Motor neuron (in vitro differentiated cells): ENCODE measurements at regions not wholly inside any gene's neighbourhood (a gene's known extent, or its start where the extent isn't known, plus 50 kb on each side); places are given as distances from the start of the nearest gene placed in this dataset.
A peak's percentile ranks its signal among the peaks of the same experiment; 100 is the strongest.

Experiments
- ATAC-seq, 8 experiments: fragments of 200-7000 bp; cut with Tn5 transposase; replicated peaks in 6 of 8; 2 replicates each; pipeline ENCODE4 v1.8.0; 2021; ENCODE audit warnings: mild to moderate bottlenecking in 8 of 8, moderate library complexity in 8 of 8
- H3K27ac ChIP-seq, 2 donors: fragments of 250-450 bp; sonication (Bioruptor Pico); 2 replicates each; pipeline ENCODE4 v1.9.0; 2021; ENCODE audit warnings: antibody characterized with exemption in 2 of 2, mild to moderate bottlenecking in 2 of 2, moderate library complexity in 1 of 2
- H3K4me1 ChIP-seq, 2 donors: fragments of 250-450 bp; sonication (Bioruptor Pico); replicated peaks in 1 of 2; 2 replicates each; pipeline ENCODE4 v1.6.1; 2021; ENCODE audit warnings: antibody characterized with exemption in 2 of 2, mild to moderate bottlenecking in 2 of 2, moderate library complexity in 1 of 2
- H3K4me3 ChIP-seq, 5 donors: fragments of 250-450 bp; sonication (Bioruptor Pico); 2 replicates each; pipeline ENCODE4 v1.9.0; 2021; ENCODE audit warnings: antibody characterized with exemption in 5 of 5, mild to moderate bottlenecking in 5 of 5, moderate library complexity in 4 of 5
- WGBS, 10 experiments: fragments of 450-650 bp; shearing (Covaris generic); methylation state at CpG; one replicate each; pipeline ENCODE4 v1.0.0; 2022; 5-methylcytosine and 5-hydroxymethylcytosine counted together
- in situ Hi-C, 9 experiments: fragments of 400-800 bp; cut with MboI; loops; one replicate each; pipeline ENCODE4 v1.15.0; 2021; ENCODE audit warnings: low sequenced_read_pairs in 9 of 9, low pct_unique_long_range_greater_than_20kb in 2 of 9; ENCODE audit not compliant: unreplicated experiment in 9 of 9

DNA sequence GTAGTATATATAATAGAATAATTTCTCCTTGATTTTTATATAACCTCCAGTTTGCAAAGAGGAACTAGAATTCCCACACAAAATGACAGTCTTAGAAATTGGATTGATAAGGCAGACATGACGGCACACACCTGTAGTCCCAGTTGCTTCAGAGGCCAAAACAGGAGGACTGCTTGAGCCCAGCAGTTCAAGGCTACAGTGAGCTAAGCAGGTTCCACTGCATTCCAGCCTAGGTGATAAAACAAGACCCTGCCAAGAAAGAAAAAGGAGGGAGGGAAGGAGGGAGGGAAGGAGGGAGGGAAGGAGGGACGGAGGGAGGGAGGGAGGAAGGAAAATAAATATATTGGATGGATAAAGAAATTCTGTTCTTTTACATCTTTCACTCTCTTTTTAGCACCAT is 77.6 kb upstream of the SASH1 start:
- Histone ChIP-seq H3K4me3 (no peak overlapping the region), H3K4me1 (no peaks in the 10 kb centered on the region), H3K27ac (no peak overlapping the region)
- ATAC-seq, result no peak
- in situ Hi-C loops, result no loop called here
- WGBS, 10 experiments, result 83 to 100% (median 100%) methylated on average over 1 of the region's 2 CpGs; no CpG with 5 or more reads in 7 of the 10 experiments

DNA sequence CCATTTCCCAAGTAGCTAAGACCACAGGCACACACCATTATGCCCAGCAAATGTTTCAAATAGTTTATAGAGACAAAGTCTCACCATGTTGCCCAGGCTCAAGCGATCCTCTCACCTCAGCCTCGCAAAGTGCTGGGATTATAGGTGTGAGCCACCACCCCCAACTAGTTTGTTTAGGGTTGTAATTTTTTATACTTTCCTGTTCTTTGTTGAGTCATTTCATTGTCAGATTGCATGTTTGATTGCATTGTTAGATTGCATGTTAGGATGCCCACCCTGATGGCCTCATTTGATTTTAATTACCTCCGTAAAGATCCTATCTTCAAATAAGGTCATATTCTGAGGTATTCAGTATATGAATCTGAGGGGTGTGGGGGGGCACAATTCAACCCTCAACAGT is 73.3 kb upstream of the SASH1 start:
- Histone ChIP-seq H3K4me1 (no peaks in the 10 kb centered on the region), H3K27ac (no peak overlapping the region), H3K4me3 (no peak overlapping the region)
- in situ Hi-C loops, result no loop called here
- no peak for ATAC-seq
- WGBS, 10 experiments, result 80 to 100% (median 98%) methylated on average over 1 to 3 of the region's 3 CpGs; no CpG with 5 or more reads in 4 of the 10 experiments

DNA sequence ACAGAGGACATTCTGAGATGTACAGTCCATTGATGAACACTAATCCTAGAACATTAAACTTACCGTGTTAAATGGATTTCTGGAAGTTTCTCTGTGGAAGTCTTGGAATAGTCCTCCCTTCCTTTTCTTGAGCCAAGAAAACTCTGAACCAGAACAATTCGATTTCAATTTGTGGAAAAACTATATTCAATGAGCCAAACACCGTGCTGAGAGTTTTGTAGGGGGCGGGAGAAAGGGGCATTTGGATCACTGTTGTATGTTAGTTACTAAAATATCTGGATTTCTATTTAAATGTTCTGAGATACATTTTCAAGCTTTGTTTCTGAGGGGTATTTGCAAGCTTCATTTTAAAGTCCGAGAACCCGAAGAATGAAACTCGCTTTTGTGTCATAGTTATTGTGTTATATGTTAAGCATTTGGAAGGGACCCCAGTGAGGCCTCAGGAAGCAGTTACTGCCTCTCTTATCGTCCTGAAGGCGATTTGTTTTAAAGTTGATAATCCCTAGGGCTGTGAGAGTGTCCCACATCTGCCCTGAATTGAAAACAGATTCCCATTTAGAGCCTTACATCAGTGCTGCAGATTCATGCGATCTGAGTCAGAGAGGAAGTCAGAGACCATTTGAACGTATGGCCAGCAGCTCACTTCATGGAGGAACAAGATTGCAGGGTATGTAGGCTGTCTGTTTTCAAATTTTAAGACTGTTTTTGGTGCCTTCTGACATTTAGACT is 70.8 kb upstream of the SASH1 start:
- in situ Hi-C loops, result no loop called here
- ATAC-seq, result peak in 3 of 8 experiments; percentile 79 to 91 (median 87)
- H3K27ac ChIP-seq, result no peak overlapping the region
- WGBS, 10 experiments, result 5 to 100% (median 72%) methylated on average over 1 to 11 of the region's 11 CpGs; no CpG with 5 or more reads in 2 of the 10 experiments
- no peak overlapping the region for H3K4me3 ChIP-seq
- H3K4me1 ChIP-seq, result no peaks in the 10 kb centered on the region

DNA sequence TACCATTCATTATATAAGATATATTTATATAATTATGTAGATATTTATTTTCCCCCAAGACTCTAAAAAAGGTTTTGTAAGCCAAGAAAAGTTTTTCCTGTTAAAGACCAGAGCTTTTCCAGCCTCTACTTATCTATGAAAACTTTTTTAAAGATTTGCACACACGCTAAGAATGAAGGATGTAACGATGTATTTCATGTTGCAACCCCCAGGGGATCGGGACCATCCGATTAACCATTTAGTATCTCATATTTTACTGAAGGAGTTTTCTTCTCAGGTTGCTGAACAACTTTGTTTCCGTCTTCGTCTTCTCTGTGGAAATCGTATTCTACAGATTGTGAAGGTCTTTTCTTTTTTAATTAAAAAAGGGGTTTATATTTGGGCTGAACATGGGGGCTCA is 70.0 kb upstream of the SASH1 start:
- no peak for ATAC-seq
- no peak overlapping the region for H3K4me3 ChIP-seq
- 18 to 100% (median 91%) methylated on average over 3 to 7 of the region's 7 CpGs; no CpG with 5 or more reads in 2 of the 10 experiments for WGBS, 10 experiments
- in situ Hi-C loops, result no loop called here
- no peak overlapping the region for H3K27ac ChIP-seq
- no peaks in the 10 kb centered on the region for H3K4me1 ChIP-seq

DNA sequence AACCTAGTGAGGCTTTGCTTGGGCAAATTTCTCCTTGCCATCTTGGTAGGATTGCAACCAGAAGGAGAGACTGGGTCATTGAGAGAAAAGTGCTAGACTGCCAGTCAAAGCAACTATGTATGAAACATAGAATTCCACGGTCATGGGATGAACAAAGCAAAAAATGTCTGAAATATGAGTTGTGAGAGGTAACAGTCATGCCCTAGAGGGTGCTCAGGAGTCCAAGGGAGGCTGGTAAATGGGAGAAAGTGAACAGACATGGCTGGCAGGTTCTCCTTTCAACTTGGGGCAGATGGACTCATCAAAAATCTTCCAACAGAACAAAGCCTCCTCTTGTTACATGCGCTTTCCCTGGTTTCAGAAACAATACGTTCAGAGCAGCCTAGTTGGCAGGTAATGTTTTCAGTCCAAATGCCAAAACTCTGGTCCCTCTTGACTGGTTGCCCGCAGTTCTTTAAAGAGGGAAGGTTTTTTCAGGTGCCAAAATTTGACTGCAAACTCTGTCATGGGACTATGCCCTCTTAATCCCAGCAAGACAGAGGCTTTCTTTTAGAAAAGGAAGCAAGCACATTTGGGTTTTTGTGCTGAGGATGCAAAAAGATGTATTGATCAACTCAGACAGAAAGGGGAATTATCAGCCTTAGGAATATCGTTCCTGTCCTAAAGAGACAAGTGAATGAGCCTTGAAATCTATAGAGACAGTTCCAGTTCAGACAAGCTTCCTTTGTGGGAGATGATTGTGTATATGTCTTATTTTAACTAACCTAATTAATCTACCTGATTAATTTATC is 68.5 kb upstream of the SASH1 start:
- in situ Hi-C loops, result no loop called here
- ATAC-seq, result no peak
- Histone ChIP-seq H3K27ac (no peak overlapping the region), H3K4me3 (no peak overlapping the region), H3K4me1 (no peaks in the 10 kb centered on the region)
- 50 to 100% (median 81%) methylated on average over 1 to 5 of the region's 5 CpGs; no CpG with 5 or more reads in 1 of the 10 experiments for WGBS, 10 experiments

DNA sequence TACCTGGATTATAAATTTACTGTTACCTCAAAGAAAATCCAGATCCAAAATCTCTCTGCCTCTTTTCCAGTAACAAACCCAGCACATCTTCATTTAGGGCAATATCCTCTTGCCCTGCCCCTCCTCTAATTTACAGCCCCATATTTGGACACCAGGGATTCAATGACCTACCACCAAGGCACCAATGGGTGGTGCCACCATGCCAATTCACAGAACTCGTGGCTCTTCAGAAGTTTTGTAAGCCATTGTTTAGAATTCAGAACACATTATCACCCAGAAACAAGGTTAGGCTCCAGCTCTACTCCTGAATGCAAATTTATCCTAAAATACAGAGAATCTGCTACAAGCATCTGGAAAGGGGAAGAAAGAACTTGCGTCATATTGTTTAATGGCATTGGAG is 67.8 kb upstream of the SASH1 start:
- in situ Hi-C loops, result no loop called here
- WGBS, 10 experiments, result 67 to 100% (median 100%) methylated on average over 1 to 2 of the region's 2 CpGs; no CpG with 5 or more reads in 5 of the 10 experiments
- H3K4me3 ChIP-seq, result no peak overlapping the region
- ATAC-seq, result no peak
- no peak overlapping the region for H3K27ac ChIP-seq
- H3K4me1 ChIP-seq, result no peaks in the 10 kb centered on the region

DNA sequence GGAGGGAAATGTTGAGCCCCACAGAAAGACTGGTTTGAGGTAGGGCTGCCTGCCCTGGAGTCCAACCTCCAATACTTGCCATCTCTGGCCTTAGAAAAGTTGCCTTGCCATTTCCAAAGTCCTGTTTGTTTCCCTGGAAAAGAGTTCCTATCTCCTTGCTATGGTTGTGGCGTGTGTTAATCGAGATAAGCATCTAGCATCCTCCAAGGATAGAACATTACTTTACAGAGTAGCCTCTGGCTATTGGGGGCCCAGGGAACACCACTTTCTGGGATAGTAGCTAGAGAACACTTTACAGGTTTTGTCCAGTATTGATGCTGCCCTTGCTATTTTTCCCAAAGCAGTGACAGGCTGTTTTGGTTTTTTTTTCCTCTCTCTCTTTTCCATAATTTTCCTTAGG is 57.4 kb upstream of the SASH1 start:
- WGBS, 10 experiments, result 80 to 100% (median 98%) methylated on average over 1 to 2 of the region's 2 CpGs; no CpG with 5 or more reads in 4 of the 10 experiments
- peaks cover 5 to 6% of the 10 kb centered on the region in 2 donors for H3K4me1 ChIP-seq
- no peak for ATAC-seq
- no peak overlapping the region for H3K4me3 ChIP-seq
- no peak overlapping the region for H3K27ac ChIP-seq
- in situ Hi-C loops, result no loop called here

DNA sequence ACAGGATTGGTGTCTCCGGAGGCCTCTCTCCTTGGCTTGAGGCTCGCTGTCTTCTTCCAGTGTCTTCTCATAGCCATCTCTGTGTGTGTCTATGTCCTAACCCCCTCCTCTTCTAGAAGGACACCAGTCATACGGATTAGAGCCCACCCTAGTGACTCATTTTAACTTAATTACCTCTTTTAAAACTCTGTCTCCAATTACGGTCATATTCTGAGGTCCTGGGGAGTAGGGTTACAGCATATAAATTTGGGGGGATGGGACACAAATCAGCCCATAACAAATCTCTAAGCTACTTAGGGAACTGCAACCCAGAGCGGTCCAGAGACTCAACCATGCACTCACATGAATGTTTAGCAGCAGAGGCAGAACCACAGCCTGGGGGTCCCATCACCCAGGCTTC is 56.1 kb upstream of the SASH1 start:
- H3K27ac ChIP-seq, result no peak overlapping the region
- ATAC-seq, result no peak

DNA sequence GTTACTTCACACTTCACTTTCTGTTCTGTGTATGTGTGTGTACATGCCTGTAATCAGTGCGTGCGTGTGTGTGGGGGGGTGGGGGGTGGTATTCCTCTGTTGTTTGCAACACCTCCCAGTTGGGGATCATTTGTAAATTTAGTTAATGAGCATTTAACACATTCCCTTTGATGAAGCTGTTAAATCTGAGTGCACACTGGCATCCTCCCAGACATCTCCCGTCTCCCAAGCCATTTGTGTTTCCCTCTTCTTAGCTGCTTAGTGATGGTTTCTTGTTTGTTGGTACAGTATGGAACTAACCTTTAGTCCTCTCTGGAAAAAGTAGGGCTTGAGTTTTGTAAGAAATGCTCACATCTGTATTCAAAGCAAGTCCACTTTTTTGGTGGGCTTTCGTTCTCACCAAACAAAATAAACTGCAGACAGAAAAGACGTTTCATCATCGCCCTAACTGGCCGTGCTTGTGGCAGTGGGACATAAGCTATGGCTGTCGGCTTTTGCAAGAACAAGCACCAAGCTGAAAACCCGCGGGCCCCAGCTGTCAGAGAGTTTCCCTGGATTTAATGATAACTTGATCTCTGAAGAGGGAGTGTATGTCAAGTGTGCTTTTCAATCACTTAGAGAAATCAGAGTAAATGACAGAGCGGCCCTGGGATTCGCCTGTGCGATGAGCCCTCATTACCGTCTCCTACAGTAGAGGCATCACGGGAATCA is 54.9 kb upstream of the SASH1 start:
- 48 to 100% (median 87%) methylated on average over 4 to 11 of the region's 15 CpGs; no CpG with 5 or more reads in 1 of the 10 experiments for WGBS, 10 experiments
- H3K4me3 ChIP-seq, result no peak overlapping the region
- peak in 3 of 8 experiments; percentile 22 to 66 (median 25) for ATAC-seq
- H3K27ac ChIP-seq, result no peak overlapping the region
- in situ Hi-C loops, result no loop called here
- peaks cover 5 to 6% of the 10 kb centered on the region in 2 donors for H3K4me1 ChIP-seq

More for the DNA sequence above, 56.1 kb upstream of the SASH1 start:
- Histone ChIP-seq H3K4me3 (no peak overlapping the region), H3K4me1 (peaks cover 5 to 6% of the 10 kb centered on the region in 2 donors)
- 20 to 82% (median 75%) methylated on average over 1 to 5 of the region's 5 CpGs; no CpG with 5 or more reads in 5 of the 10 experiments for whole genome bisulfite sequencing, 10 experiments
- in situ Hi-C loops, result no loop called here

DNA sequence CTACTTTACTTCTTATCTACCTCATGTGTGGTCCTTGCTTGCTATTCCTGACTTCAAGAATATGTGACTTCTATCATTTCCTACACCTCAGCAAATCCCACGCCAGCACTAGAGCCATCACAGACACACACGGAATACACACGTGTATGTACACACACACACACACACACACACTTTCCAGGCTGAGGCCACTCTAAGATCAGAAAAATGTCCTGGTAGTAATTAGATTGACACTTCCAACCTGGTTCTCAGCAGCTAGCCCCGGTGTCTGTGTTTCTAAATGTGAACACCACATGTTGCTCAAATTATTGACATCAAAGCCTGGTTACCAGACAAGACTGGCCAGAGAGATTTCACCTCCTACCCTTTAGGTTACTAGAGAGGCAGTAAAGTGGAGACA is 54.1 kb upstream of the SASH1 start:
- ATAC-seq, result peak in 1 of 8 experiments; percentile 19
- in situ Hi-C loops, result no loop called here
- H3K4me3 ChIP-seq, result no peak overlapping the region
- peaks cover 5 to 6% of the 10 kb centered on the region in 2 donors for H3K4me1 ChIP-seq
- no peak overlapping the region for H3K27ac ChIP-seq
- WGBS, 10 experiments, result 100% methylated on average over 1 to 3 of the region's 4 CpGs; no CpG with 5 or more reads in 5 of the 10 experiments

DNA sequence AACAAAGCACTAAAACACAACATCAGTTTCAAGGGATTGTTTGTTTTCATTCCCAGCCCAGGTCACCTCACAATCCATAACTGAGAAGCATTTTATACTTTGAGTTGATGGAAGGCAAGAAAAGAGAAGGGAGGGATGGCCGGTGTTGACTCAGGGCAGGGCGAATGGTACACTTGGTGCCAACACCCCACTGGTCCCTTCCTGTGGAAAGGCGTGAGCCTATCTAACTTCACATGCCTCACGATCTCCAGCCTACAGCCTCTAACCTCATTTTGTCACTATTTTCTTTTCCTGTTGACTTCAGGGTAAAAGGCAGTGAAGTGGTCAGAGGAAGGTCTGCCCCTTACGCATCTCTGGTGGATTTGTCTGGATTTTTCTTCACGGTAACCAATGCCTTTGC is 53.5 kb upstream of the SASH1 start:
- WGBS, 10 experiments, result 90 to 100% (median 100%) methylated on average over 2 to 6 of the region's 6 CpGs; no CpG with 5 or more reads in 3 of the 10 experiments
- in situ Hi-C loops, result no loop called here
- no peak overlapping the region for H3K4me3 ChIP-seq
- no peak overlapping the region for H3K27ac ChIP-seq
- ATAC-seq, result no peak
- peaks cover 5 to 6% of the 10 kb centered on the region in 2 donors for H3K4me1 ChIP-seq

DNA sequence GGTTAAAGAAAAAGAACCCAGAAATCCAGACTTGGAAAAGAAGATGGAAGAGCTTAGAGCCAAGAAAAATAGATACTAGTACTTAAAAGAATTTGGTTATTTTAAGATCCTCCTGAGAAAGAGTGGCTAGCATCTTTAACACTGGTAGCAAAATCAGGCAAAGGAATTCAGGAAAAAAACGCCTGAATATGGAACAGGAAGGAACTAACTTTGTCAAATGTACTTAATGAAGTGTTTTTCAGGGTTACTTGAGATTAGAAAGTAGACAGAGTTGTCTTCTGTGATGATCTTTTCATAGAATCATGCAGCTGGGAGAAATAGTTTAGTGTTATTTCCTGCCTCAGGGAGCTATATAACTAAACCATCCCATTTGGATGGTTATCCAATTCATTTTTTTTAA is 50.8 kb upstream of the SASH1 start:
- no peak overlapping the region for H3K4me3 ChIP-seq
- H3K27ac ChIP-seq, result no peak overlapping the region
- ATAC-seq, result no peak
- 0 to 86% (median 65%) methylated on average over 1 of the region's 1 CpG; no CpG with 5 or more reads in 2 of the 10 experiments for WGBS, 10 experiments
- in situ Hi-C loops, result no loop called here
- H3K4me1 ChIP-seq, result peaks cover 5 to 6% of the 10 kb centered on the region in 2 donors
